ENCODE measurements at regions not wholly inside any gene's neighbourhood (a gene's known extent, or its start where the extent isn't known, plus 50 kb on each side); places are given as distances from the start of the nearest gene placed in this dataset.

GRCh38 chr17:34761646-34762045, 182.3 kb downstream of the TMEM132E start:
- in situ Hi-C loops (cut with HindIII; ENCODE audit: low pct_ligation_motif_present, low sequenced_read_pairs): no loop called here
- Histone ChIP-seq H3K27me3 (replicated peaks) (no peaks in the 10 kb centered on the region), H3K4me3 (ENCODE audit: low read depth, low read length) (no peak overlapping the region), H3K36me3 (replicated peaks) (no peaks in the 10 kb centered on the region), H3K27ac (no peak overlapping the region)
- TF ChIP-seq, protein P1, sequence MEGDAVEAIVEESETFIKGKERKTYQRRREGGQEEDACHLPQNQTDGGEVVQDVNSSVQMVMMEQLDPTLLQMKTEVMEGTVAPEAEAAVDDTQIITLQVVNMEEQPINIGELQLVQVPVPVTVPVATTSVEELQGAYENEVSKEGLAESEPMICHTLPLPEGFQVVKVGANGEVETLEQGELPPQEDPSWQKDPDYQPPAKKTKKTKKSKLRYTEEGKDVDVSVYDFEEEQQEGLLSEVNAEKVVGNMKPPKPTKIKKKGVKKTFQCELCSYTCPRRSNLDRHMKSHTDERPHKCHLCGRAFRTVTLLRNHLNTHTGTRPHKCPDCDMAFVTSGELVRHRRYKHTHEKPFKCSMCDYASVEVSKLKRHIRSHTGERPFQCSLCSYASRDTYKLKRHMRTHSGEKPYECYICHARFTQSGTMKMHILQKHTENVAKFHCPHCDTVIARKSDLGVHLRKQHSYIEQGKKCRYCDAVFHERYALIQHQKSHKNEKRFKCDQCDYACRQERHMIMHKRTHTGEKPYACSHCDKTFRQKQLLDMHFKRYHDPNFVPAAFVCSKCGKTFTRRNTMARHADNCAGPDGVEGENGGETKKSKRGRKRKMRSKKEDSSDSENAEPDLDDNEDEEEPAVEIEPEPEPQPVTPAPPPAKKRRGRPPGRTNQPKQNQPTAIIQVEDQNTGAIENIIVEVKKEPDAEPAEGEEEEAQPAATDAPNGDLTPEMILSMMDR (IDR thresholded peaks at IDR 0.05; ENCODE audit: low read depth, low read length, missing control alignments): no peak
- DNase-seq: no peak

- Histone ChIP-seq H3K27me3 (replicated peaks) (no peaks in the 10 kb centered on the region), H3K27ac (no peak overlapping the region), H3K36me3 (replicated peaks) (no peaks in the 10 kb centered on the region), H3K4me3 (ENCODE audit: low read depth, low read length) (no peak overlapping the region)
- in situ Hi-C loops (cut with HindIII; ENCODE audit: low pct_ligation_motif_present, low sequenced_read_pairs): no loop called here
- TF ChIP-seq, protein P1 (IDR thresholded peaks at IDR 0.05; ENCODE audit: low read depth, low read length, missing control alignments): no peak
- DNase-seq: no peak
Measured at GRCh38 chr17:34760931-34761495, 181.6 kb downstream of the TMEM132E start.

- Histone ChIP-seq H3K4me3 (ENCODE audit: low read depth, low read length) (no peak overlapping the region), H3K27ac (no peak overlapping the region), H3K27me3 (replicated peaks) (no peaks in the 10 kb centered on the region), H3K36me3 (replicated peaks) (no peaks in the 10 kb centered on the region)
- TF ChIP-seq, protein P1 (IDR thresholded peaks at IDR 0.05; ENCODE audit: low read depth, low read length, missing control alignments): no peak
- DNase-seq: no peak
- in situ Hi-C loops (cut with HindIII; ENCODE audit: low pct_ligation_motif_present, low sequenced_read_pairs): no loop called here
Measured at GRCh38 chr17:34758718-34759117, 179.3 kb downstream of the TMEM132E start.

- no peaks in the 10 kb centered on the region for H3K36me3 ChIP-seq (replicated peaks)
- H3K27ac ChIP-seq: no peak overlapping the region
- H3K27me3 ChIP-seq (replicated peaks): no peaks in the 10 kb centered on the region
- TF ChIP-seq, protein P1 (IDR thresholded peaks at IDR 0.05; ENCODE audit: low read depth, low read length, missing control alignments): no peak
- in situ Hi-C loops (cut with HindIII; ENCODE audit: low pct_ligation_motif_present, low sequenced_read_pairs): no loop called here
- no peak for DNase-seq
- no peak overlapping the region for H3K4me3 ChIP-seq (ENCODE audit: low read depth, low read length)
Measured at GRCh38 chr17:34758316-34758715, 178.9 kb downstream of the TMEM132E start.

DNA sequence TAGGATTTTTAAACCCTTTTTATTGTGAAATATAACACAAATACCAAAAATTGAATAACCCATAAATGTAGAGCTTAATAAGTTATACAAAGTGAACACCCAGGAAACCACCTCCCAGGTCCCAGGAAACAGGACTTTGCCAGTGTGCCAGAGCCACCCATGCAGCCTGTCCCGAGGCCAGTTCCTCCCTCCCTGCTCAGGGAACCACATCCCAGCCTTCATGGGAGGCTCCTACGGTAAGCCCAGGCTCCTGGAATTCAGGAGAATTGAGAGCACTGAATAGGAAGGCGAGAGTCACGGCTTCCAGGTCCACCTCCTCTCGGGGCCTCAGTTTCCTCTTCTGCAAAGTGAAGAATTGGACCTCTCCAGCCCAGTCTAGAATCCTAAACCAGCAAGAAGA, 178.2 kb downstream of the TMEM132E start:
- Histone ChIP-seq H3K27ac (no peak overlapping the region), H3K4me3 (ENCODE audit: low read depth, low read length) (no peak overlapping the region), H3K27me3 (replicated peaks) (no peaks in the 10 kb centered on the region), H3K36me3 (replicated peaks) (no peaks in the 10 kb centered on the region)
- in situ Hi-C loops (cut with HindIII; ENCODE audit: low pct_ligation_motif_present, low sequenced_read_pairs): no loop called here
- TF ChIP-seq, protein P1 (IDR thresholded peaks at IDR 0.05; ENCODE audit: low read depth, low read length, missing control alignments): no peak
- no peak for DNase-seq

- no peak overlapping the region for H3K27ac ChIP-seq
- H3K36me3 ChIP-seq (replicated peaks): no peaks in the 10 kb centered on the region
- H3K27me3 ChIP-seq (replicated peaks): no peaks in the 10 kb centered on the region
- no peak overlapping the region for H3K4me3 ChIP-seq (ENCODE audit: low read depth, low read length)
- no peak for DNase-seq
- in situ Hi-C loops (cut with HindIII; ENCODE audit: low pct_ligation_motif_present, low sequenced_read_pairs): no loop called here
- TF ChIP-seq, protein P1 (IDR thresholded peaks at IDR 0.05; ENCODE audit: low read depth, low read length, missing control alignments): no peak
Measured at GRCh38 chr17:34757106-34757505, 177.7 kb downstream of the TMEM132E start.

All from brain microvascular endothelial cell (primary cell).